WTC11 (cell line): ENCODE measurements at regions not wholly inside any gene's neighbourhood (a gene's known extent, or its start where the extent isn't known, plus 50 kb on each side); places are given as distances from the start of the nearest gene placed in this dataset.

Experiments
- ATAC-seq: fragments of 200-7000 bp; cut with Tn5 transposase; 2 replicates; pipeline ENCODE4 v1.10.0; 2021; ENCODE audit warnings: mild to moderate bottlenecking, moderate library complexity
- CTCF ChIA-PET: fragments of 300-600 bp; sonication (Branson Sonifier 250); formaldehyde crosslinking; loops from one replicate; lab custom pipeline; 2021; ENCODE audit warnings: antibody characterized with exemption; lab: Charles Lee
- POLR2A ChIA-PET: fragments of 350-600 bp; sonication (Branson Sonifier 250); formaldehyde crosslinking; loops from one replicate; lab custom pipeline; 2021; ENCODE audit warnings: antibody characterized with exemption; lab: Charles Lee
- DNase-seq: peaks from one replicate; pipeline ENCODE4 v3.0.0; 2021; ENCODE audit warnings: low spot score
- H3K27ac Mint-ChIP-seq: 2 replicates; pipeline ENCODE4 v1.8.0; 2021; ENCODE audit warnings: mixed read lengths
- H3K27me3 Mint-ChIP-seq: 2 replicates; pipeline ENCODE4 v1.8.0; 2021; ENCODE audit warnings: low read depth, mild to moderate bottlenecking, moderate library complexity, mixed read lengths
- H3K36me3 Mint-ChIP-seq: 2 replicates; pipeline ENCODE4 v1.8.0; 2021; ENCODE audit warnings: mixed read lengths
- H3K4me1 Mint-ChIP-seq: 2 replicates; pipeline ENCODE4 v1.8.0; 2022; ENCODE audit warnings: mixed read lengths
- H3K4me3 Mint-ChIP-seq: 2 replicates; pipeline ENCODE4 v1.8.0; 2021; ENCODE audit warnings: mild to moderate bottlenecking, moderate library complexity, mixed read lengths
- H3K9me3 Mint-ChIP-seq: 2 replicates; pipeline ENCODE4 v1.8.0; 2021; ENCODE audit warnings: mixed read lengths
- CREB1 ChIP-seq: sonication (generic); formaldehyde crosslinking; IDR thresholded peaks from 2 replicates; pipeline ENCODE4 v1.8.0; 2023; ENCODE audit warnings: mild to moderate bottlenecking, missing genetic modification reagents
- E2F1 ChIP-seq: sonication (generic); formaldehyde crosslinking; IDR thresholded peaks from 2 replicates; pipeline ENCODE4 v1.8.0; 2022; ENCODE audit warnings: mild to moderate bottlenecking, missing genetic modification reagents
- FOXJ3 ChIP-seq: sonication (generic); formaldehyde crosslinking; IDR thresholded peaks from 2 replicates; pipeline ENCODE4 v1.9.0; 2021; ENCODE audit warnings: missing genetic modification reagents, mild to moderate bottlenecking, borderline replicate concordance
- FOXK1 ChIP-seq: sonication (generic); formaldehyde crosslinking; IDR thresholded peaks from 2 replicates; pipeline ENCODE4 v1.8.0; 2022; ENCODE audit warnings: mild to moderate bottlenecking, moderate library complexity, missing genetic modification reagents
- FOXP4 ChIP-seq: sonication (generic); formaldehyde crosslinking; IDR thresholded peaks from 2 replicates; pipeline ENCODE4 v1.8.0; 2022; ENCODE audit warnings: mild to moderate bottlenecking, missing genetic modification reagents
- PREB ChIP-seq: sonication (generic); formaldehyde crosslinking; IDR thresholded peaks from 2 replicates; pipeline ENCODE4 v1.8.1; 2022; ENCODE audit warnings: mild to moderate bottlenecking, missing genetic modification reagents, moderate library complexity, borderline replicate concordance
- RORB ChIP-seq: fragments of 250-450 bp; sonication (Bioruptor Pico); IDR thresholded peaks from 2 replicates; pipeline ENCODE4 v1.9.0; 2021; ENCODE audit warnings: mild to moderate bottlenecking
- TP53 ChIP-seq: sonication (generic); formaldehyde crosslinking; IDR thresholded peaks from 2 replicates; pipeline ENCODE4 v1.8.1; 2023; ENCODE audit warnings: mild to moderate bottlenecking, missing genetic modification reagents
- USF1 ChIP-seq: sonication (generic); formaldehyde crosslinking; IDR thresholded peaks from 2 replicates; pipeline ENCODE4 v1.8.0; 2022; ENCODE audit warnings: mild to moderate bottlenecking, missing genetic modification reagents
- ZMAT4 ChIP-seq: fragments of 250-450 bp; sonication (Bioruptor Pico); IDR thresholded peaks from 2 replicates; pipeline ENCODE4 v1.9.0; 2021; ENCODE audit warnings: mild to moderate bottlenecking
- ZNF396 ChIP-seq: fragments of 250-450 bp; sonication (Bioruptor Pico); IDR thresholded peaks from 2 replicates; pipeline ENCODE4 v1.8.0; 2021; ENCODE audit warnings: mild to moderate bottlenecking, moderate library complexity, borderline replicate concordance
- ZNF512 ChIP-seq: sonication (generic); formaldehyde crosslinking; IDR thresholded peaks from 2 replicates; pipeline ENCODE4 v1.8.1; 2022; ENCODE audit warnings: missing genetic modification reagents, borderline replicate concordance
- TF ChIP-seq, protein P1 (sequence below): sonication (generic); formaldehyde crosslinking; IDR thresholded peaks from 2 replicates; pipeline ENCODE4 v1.8.0; 2023; ENCODE audit warnings: mild to moderate bottlenecking, missing genetic modification reagents

DNA sequence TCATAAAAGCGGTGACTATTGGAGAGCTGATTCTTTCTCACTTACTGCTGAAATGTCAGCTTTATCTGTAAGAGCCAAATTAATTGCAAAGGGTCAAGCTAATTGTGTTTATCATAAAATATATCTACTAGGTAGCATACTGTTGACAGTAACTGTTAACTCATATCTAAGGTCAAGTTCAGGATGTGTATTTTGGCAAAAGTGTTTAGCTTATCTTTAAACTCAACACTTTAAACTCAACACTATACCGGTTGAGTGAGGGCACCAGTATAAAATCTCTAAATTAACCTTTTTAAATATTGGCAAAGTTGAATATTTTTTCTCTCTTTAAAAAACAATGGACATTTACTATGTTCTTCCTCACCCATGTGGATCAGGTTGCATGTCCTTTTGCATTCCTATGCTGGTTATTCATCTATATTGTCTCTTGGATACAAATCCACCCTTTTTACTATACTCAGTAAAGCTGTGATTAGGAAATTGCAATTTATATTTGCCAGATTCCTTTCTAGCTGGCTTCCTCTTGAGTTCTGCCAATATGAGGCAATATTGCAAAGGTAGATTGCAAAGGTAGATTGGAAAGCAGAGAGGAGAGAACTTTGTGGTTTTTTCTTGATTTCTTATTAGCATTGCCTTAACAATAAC lies 344.6 kb upstream of the DCBLD2 start (continued):
- TF ChIP-seq ZMAT4 (CRISPR knock-in tag) = no peak
- TF ChIP-seq CREB1 = no peak
- TF ChIP-seq ZNF512 (CRISPR knock-in tag) = no peak
- no peak for TF ChIP-seq PREB (CRISPR knock-in tag)
- TF ChIP-seq ZNF396 (CRISPR knock-in tag) = no peak

DNA sequence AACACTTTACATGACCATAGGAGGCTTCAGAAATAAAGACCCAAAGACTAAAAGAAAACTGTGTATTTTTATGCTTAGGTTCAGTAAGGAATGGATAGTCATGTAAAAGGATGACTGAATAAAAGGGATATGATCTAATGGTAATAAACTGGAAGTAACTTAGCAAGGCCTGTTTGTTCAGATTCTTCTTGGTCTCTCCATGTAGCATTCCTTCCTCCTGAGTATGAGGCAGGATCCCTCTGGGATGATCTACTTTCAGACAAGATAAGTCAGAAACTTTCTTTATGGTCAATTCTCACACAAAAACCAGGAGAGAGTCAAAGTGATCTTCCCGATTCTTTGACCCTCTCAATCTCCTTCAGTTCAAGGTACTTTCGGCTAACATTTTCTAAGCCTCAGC lies 340.8 kb upstream of the DCBLD2 start:
- H3K4me3 Mint-ChIP-seq = no peak overlapping the region
- peaks cover 13% of the 10 kb centered on the region for H3K9me3 Mint-ChIP-seq
- ATAC-seq = no peak
- ChIA-PET POLR2A (no interaction called here), CTCF (no interaction called here)
- TF ChIP-seq E2F1 (CRISPR knock-in tag) = no peak
- no peak for TF ChIP-seq RORB
- TF ChIP-seq, protein P1, sequence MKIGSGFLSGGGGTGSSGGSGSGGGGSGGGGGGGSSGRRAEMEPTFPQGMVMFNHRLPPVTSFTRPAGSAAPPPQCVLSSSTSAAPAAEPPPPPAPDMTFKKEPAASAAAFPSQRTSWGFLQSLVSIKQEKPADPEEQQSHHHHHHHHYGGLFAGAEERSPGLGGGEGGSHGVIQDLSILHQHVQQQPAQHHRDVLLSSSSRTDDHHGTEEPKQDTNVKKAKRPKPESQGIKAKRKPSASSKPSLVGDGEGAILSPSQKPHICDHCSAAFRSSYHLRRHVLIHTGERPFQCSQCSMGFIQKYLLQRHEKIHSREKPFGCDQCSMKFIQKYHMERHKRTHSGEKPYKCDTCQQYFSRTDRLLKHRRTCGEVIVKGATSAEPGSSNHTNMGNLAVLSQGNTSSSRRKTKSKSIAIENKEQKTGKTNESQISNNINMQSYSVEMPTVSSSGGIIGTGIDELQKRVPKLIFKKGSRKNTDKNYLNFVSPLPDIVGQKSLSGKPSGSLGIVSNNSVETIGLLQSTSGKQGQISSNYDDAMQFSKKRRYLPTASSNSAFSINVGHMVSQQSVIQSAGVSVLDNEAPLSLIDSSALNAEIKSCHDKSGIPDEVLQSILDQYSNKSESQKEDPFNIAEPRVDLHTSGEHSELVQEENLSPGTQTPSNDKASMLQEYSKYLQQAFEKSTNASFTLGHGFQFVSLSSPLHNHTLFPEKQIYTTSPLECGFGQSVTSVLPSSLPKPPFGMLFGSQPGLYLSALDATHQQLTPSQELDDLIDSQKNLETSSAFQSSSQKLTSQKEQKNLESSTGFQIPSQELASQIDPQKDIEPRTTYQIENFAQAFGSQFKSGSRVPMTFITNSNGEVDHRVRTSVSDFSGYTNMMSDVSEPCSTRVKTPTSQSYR (CRISPR knock-in tag) = no peak
- no peak for TF ChIP-seq FOXK1 (CRISPR knock-in tag)
- no peak for TF ChIP-seq FOXP4 (CRISPR knock-in tag)
- TF ChIP-seq FOXJ3 (CRISPR knock-in tag) = no peak
- no peak for TF ChIP-seq USF1 (CRISPR knock-in tag)
- TF ChIP-seq TP53 = no peak
- no peaks in the 10 kb centered on the region for H3K27me3 Mint-ChIP-seq
- no peak for DNase-seq
- no peak overlapping the region for H3K27ac Mint-ChIP-seq
- H3K4me1 Mint-ChIP-seq = peaks cover 3% of the 10 kb centered on the region; the same call in 1 of the 2 replicates
- peaks cover 9% of the 10 kb centered on the region for H3K36me3 Mint-ChIP-seq
